A673 (cell line): ENCODE measurements at regions not wholly inside any gene's neighbourhood (a gene's known extent, or its start where the extent isn't known, plus 50 kb on each side); places are given as distances from the start of the nearest gene placed in this dataset.

Experiments used
- BruUV-seq: library from RNA; stranded (reverse); fragments of 400-500 nt; replicated peaks from 2 replicates; lab custom pipeline; 2021; lab: Mats Ljungman, UMichigan
- CTCF ChIA-PET: fragments of 300-600 bp; sonication (Branson Sonifier 250); formaldehyde crosslinking; loops from one replicate; lab custom pipeline; 2022; ENCODE audit warnings: antibody characterized with exemption; lab: Charles Lee
- POLR2A ChIA-PET: fragments of 300-600 bp; sonication (Branson Sonifier 250); formaldehyde crosslinking; loops from one replicate; lab custom pipeline; 2022; ENCODE audit warnings: antibody characterized with exemption; ENCODE audit not compliant: low non-redundant PET; lab: Charles Lee
- DNase-seq: peaks from one replicate; pipeline ENCODE4 v3.0.0-alpha.2; 2015; ENCODE audit warnings: low spot score
- H3K27ac ChIP-seq: fragments of 200-600 bp; sonication (generic); 2 replicates; pipeline ENCODE4 v1.5.1; 2016; ENCODE audit warnings: mixed run types, low read depth, mild to moderate bottlenecking, mixed read lengths, antibody characterized with exemption, low read length; ENCODE audit not compliant: poor library complexity, severe bottlenecking
- H3K27me3 ChIP-seq: fragments of 200-600 bp; sonication (generic); replicated peaks from 2 replicates; pipeline ENCODE4 v1.6.1; 2017; ENCODE audit warnings: mixed run types, low read depth, mild to moderate bottlenecking, mixed read lengths, antibody characterized with exemption, low read length; ENCODE audit not compliant: insufficient read depth, poor library complexity
- H3K36me3 ChIP-seq: fragments of 200-600 bp; sonication (generic); 2 replicates; pipeline ENCODE4 v1.6.1; 2016; ENCODE audit warnings: mixed run types, mild to moderate bottlenecking, mixed read lengths, antibody characterized with exemption, low read length; ENCODE audit not compliant: insufficient read depth, poor library complexity, severe bottlenecking
- H3K4me1 ChIP-seq: fragments of 200-600 bp; sonication (generic); 2 replicates; pipeline ENCODE4 v1.6.1; 2017; ENCODE audit warnings: mixed run types, mild to moderate bottlenecking, mixed read lengths, antibody characterized with exemption, low read length; ENCODE audit not compliant: insufficient read depth, poor library complexity, severe bottlenecking
- H3K4me3 ChIP-seq: fragments of 200-600 bp; sonication (generic); 2 replicates; pipeline ENCODE4 v1.5.1; 2016; ENCODE audit warnings: low read depth, mixed run types, mild to moderate bottlenecking, mixed read lengths, low read length; ENCODE audit not compliant: poor library complexity, severe bottlenecking
- H3K9me3 ChIP-seq: fragments of 200-600 bp; sonication (generic); 2 replicates; pipeline ENCODE4 v1.6.1; 2016; ENCODE audit warnings: mixed run types, low read depth, mild to moderate bottlenecking, mixed read lengths, antibody characterized with exemption, low read length; ENCODE audit not compliant: poor library complexity, severe bottlenecking
- CTCF ChIP-seq: fragments of 300-800, 200-600 bp; sonication (generic); conservative IDR thresholded peaks from 2 replicates; pipeline ENCODE4 v1.5.1; 2017; ENCODE audit warnings: low read depth, mild to moderate bottlenecking, antibody characterized with exemption, low read length, moderate library complexity, mixed read lengths
- EZH2 ChIP-seq: fragments of 200-600 bp; sonication (generic); IDR thresholded peaks from 2 replicates; pipeline ENCODE4 v1.6.1; 2017; ENCODE audit warnings: borderline replicate concordance, low read depth, mild to moderate bottlenecking, mixed read lengths, antibody characterized with exemption, low read length; ENCODE audit not compliant: poor library complexity, severe bottlenecking
- intact Hi-C: fragments of 100-400 bp; cut with micrococcal nuclease; formaldehyde crosslinking; loops from one replicate; pipeline ENCODE4 v1.10.0; 2022; ENCODE audit not compliant: unreplicated experiment

- intact Hi-C loops = no loop called here
- BruUV-seq = no TSS peak
- ChIA-PET CTCF (no interaction called here), POLR2A (no interaction called here)
- Histone ChIP-seq H3K27me3 (no peaks in the 10 kb centered on the region), H3K4me1 (no peaks in the 10 kb centered on the region), H3K36me3 (no peaks in the 10 kb centered on the region), H3K4me3 (no peak overlapping the region), H3K27ac (no peak overlapping the region), H3K9me3 (no peaks in the 10 kb centered on the region)
- TF ChIP-seq CTCF = no peak
- no peak for TF ChIP-seq EZH2
- no peak for DNase-seq
Observed at GRCh38 chr9:18215626-18216025, 258.3 kb upstream of the ADAMTSL1 start.

- ChIA-PET CTCF (no interaction called here), POLR2A (no interaction called here)
- no peak overlapping the region for H3K27ac ChIP-seq
- no peaks in the 10 kb centered on the region for H3K4me1 ChIP-seq
- intact Hi-C loops = no loop called here
- H3K9me3 ChIP-seq = no peaks in the 10 kb centered on the region
- no peaks in the 10 kb centered on the region for H3K36me3 ChIP-seq
- no peak for TF ChIP-seq EZH2
- no peak for TF ChIP-seq CTCF
- no TSS peak for BruUV-seq
- H3K4me3 ChIP-seq = no peak overlapping the region
- H3K27me3 ChIP-seq = no peaks in the 10 kb centered on the region
- DNase-seq = no peak
Observed at GRCh38 chr9:18216376-18216775, 257.6 kb upstream of the ADAMTSL1 start.

- Histone ChIP-seq H3K36me3 (no peaks in the 10 kb centered on the region), H3K4me3 (no peak overlapping the region), H3K27me3 (no peaks in the 10 kb centered on the region), H3K4me1 (no peaks in the 10 kb centered on the region), H3K9me3 (no peaks in the 10 kb centered on the region), H3K27ac (no peak overlapping the region)
- ChIA-PET POLR2A (no interaction called here), CTCF (no interaction called here)
- intact Hi-C loops = no loop called here
- TF ChIP-seq EZH2 (no peak), CTCF (no peak)
- DNase-seq = no peak
- BruUV-seq = no TSS peak
Observed at GRCh38 chr9:18228101-18228500, 245.9 kb upstream of the ADAMTSL1 start.
